Ishikawa (cell line): ENCODE measurements at regions not wholly inside any gene's neighbourhood (a gene's known extent, or its start where the extent isn't known, plus 50 kb on each side); places are given as distances from the start of the nearest gene placed in this dataset.

Experiments used
- CEBPB ChIP-seq: IDR thresholded peaks from 2 replicates; pipeline ENCODE4 v1.6.1; 2012
- CREB1 ChIP-seq: IDR thresholded peaks from 2 replicates; pipeline ENCODE4 v1.6.1; 2012; ENCODE audit warnings: low read depth
- EGR1 ChIP-seq: IDR thresholded peaks from 2 replicates; pipeline ENCODE4 v1.6.1; 2012
- EP300 ChIP-seq: IDR thresholded peaks from 2 replicates; pipeline ENCODE4 v1.6.1; 2012; ENCODE audit warnings: borderline replicate concordance
- FOXM1 ChIP-seq: IDR thresholded peaks from 2 replicates; pipeline ENCODE4 v1.6.1; 2012; ENCODE audit warnings: low read depth, borderline replicate concordance
- NFIC ChIP-seq: IDR thresholded peaks from 2 replicates; pipeline ENCODE4 v1.6.1; 2012
- RAD21 ChIP-seq: IDR thresholded peaks from 2 replicates; pipeline ENCODE4 v1.6.1; 2012; ENCODE audit warnings: low read depth
- TAF1 ChIP-seq: IDR thresholded peaks from 2 replicates; pipeline ENCODE4 v1.6.1; 2012; ENCODE audit warnings: low read depth, mild to moderate bottlenecking
- TCF12 ChIP-seq: IDR thresholded peaks from 2 replicates; pipeline ENCODE4 v1.6.1; 2012; ENCODE audit warnings: low read depth
- TEAD4 ChIP-seq: IDR thresholded peaks from 2 replicates; pipeline ENCODE4 v1.6.1; 2012
- USF1 ChIP-seq: IDR thresholded peaks from 2 replicates; pipeline ENCODE4 v1.6.1; 2012
- YY1 ChIP-seq: IDR thresholded peaks from 2 replicates; pipeline ENCODE4 v1.6.1; 2012; ENCODE audit warnings: low read depth
- ZBTB7A ChIP-seq: IDR thresholded peaks from 2 replicates; pipeline ENCODE4 v1.6.1; 2012; ENCODE audit warnings: low read depth
- TF ChIP-seq, protein P1 (sequence below): IDR thresholded peaks from 2 replicates; pipeline ENCODE4 v1.6.1; 2012
- TF ChIP-seq, protein P2 (sequence below): IDR thresholded peaks from 2 replicates; pipeline ENCODE4 v1.6.1; 2012; ENCODE audit warnings: low read depth, mild to moderate bottlenecking

DNA sequence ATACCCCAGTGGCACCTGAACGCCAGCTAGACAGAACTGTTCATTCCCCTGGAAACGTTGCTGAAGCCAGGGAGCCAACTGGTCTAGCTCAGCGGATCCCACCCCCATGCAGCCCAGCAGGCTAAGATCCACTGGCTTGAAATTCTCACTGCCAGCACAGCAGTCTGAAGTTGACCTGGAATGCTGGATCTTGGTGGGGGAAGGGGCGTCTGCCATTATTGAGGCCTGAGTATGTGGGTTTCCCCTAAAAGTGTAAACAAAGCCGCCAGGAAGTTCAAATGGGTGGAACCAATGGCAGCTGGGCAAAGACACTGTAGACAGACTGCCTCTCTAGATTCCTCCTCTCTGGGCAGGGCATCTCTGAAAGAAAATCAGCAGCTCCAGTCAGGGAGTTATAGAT, 213.0 kb downstream of the NKX6-1 start:
- TF ChIP-seq TAF1 (no peak), RAD21 (no peak), EP300 (no peak), USF1 (no peak), CEBPB (no peak), NFIC (no peak), ZBTB7A (no peak), TCF12 (no peak), YY1 (no peak), EGR1 (no peak), CREB1 (no peak), TEAD4 (no peak), FOXM1 (no peak)
- TF ChIP-seq, protein P1, sequence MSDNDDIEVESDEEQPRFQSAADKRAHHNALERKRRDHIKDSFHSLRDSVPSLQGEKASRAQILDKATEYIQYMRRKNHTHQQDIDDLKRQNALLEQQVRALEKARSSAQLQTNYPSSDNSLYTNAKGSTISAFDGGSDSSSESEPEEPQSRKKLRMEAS, result no peak
- TF ChIP-seq, protein P2, sequence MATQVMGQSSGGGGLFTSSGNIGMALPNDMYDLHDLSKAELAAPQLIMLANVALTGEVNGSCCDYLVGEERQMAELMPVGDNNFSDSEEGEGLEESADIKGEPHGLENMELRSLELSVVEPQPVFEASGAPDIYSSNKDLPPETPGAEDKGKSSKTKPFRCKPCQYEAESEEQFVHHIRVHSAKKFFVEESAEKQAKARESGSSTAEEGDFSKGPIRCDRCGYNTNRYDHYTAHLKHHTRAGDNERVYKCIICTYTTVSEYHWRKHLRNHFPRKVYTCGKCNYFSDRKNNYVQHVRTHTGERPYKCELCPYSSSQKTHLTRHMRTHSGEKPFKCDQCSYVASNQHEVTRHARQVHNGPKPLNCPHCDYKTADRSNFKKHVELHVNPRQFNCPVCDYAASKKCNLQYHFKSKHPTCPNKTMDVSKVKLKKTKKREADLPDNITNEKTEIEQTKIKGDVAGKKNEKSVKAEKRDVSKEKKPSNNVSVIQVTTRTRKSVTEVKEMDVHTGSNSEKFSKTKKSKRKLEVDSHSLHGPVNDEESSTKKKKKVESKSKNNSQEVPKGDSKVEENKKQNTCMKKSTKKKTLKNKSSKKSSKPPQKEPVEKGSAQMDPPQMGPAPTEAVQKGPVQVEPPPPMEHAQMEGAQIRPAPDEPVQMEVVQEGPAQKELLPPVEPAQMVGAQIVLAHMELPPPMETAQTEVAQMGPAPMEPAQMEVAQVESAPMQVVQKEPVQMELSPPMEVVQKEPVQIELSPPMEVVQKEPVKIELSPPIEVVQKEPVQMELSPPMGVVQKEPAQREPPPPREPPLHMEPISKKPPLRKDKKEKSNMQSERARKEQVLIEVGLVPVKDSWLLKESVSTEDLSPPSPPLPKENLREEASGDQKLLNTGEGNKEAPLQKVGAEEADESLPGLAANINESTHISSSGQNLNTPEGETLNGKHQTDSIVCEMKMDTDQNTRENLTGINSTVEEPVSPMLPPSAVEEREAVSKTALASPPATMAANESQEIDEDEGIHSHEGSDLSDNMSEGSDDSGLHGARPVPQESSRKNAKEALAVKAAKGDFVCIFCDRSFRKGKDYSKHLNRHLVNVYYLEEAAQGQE, result no peak

GRCh38 chr4:84279678-84280077, 219.4 kb downstream of the NKX6-1 start:
- no peak for TF ChIP-seq RAD21
- TF ChIP-seq, protein P1, result no peak
- TF ChIP-seq EGR1, result no peak
- no peak for TF ChIP-seq FOXM1
- TF ChIP-seq CREB1, result no peak
- no peak for TF ChIP-seq TCF12
- TF ChIP-seq NFIC, result no peak
- no peak for TF ChIP-seq TAF1
- no peak for TF ChIP-seq CEBPB
- no peak for TF ChIP-seq ZBTB7A
- no peak for TF ChIP-seq YY1
- TF ChIP-seq, protein P2, result no peak

- TF ChIP-seq TCF12 (no peak), RAD21 (no peak), EGR1 (no peak), TEAD4 (no peak), FOXM1 (no peak), CREB1 (no peak)
These were observed 221.2 kb downstream of the NKX6-1 start for GRCh38 chr4:84277923-84278322.

GRCh38 chr4:84276752-84277151, 222.3 kb downstream of the NKX6-1 start:
- TF ChIP-seq EP300, result no peak
- TF ChIP-seq CREB1, result no peak
- TF ChIP-seq, protein P2, result no peak
- TF ChIP-seq TEAD4, result no peak
- TF ChIP-seq NFIC, result no peak
- no peak for TF ChIP-seq ZBTB7A
- TF ChIP-seq, protein P1, result no peak
- no peak for TF ChIP-seq USF1
- TF ChIP-seq TAF1, result no peak
- no peak for TF ChIP-seq TCF12
- TF ChIP-seq CEBPB, result no peak
- no peak for TF ChIP-seq FOXM1
- no peak for TF ChIP-seq YY1
- no peak for TF ChIP-seq EGR1
- no peak for TF ChIP-seq RAD21
